Neural cell (in vitro differentiated cells): ENCODE measurements at regions not wholly inside any gene's neighbourhood (a gene's known extent, or its start where the extent isn't known, plus 50 kb on each side); places are given as distances from the start of the nearest gene placed in this dataset.

ENCODE experiments used
- H2AFZ ChIP-seq: fragments of 200-600, 300-800 bp; sonication (generic), shearing (Covaris generic); 2 replicates; pipeline ENCODE4 v1.6.0; 2014; ENCODE audit warnings: low read depth, mild to moderate bottlenecking, antibody characterized with exemption, low read length, moderate library complexity
- H3F3A ChIP-seq: fragments of 200-600 bp; shearing (Covaris generic); 2 replicates; pipeline ENCODE4 v1.6.1; 2016; ENCODE audit warnings: mild to moderate bottlenecking, moderate library complexity, mixed read lengths, antibody characterized with exemption, low read length; ENCODE audit not compliant: insufficient read depth, poor library complexity, severe bottlenecking
- H3K27ac ChIP-seq: fragments of 200-600, 300-800 bp; sonication (generic), shearing (Covaris generic); 2 replicates; pipeline ENCODE4 v1.5.1; 2014; ENCODE audit warnings: mild to moderate bottlenecking, low read length, moderate library complexity
- H3K27me3 ChIP-seq: fragments of 300-800, 200-600 bp; sonication (generic), shearing (Covaris generic); 2 replicates; pipeline ENCODE4 v1.6.0; 2014; ENCODE audit warnings: mild to moderate bottlenecking, low read depth, low read length, moderate library complexity; ENCODE audit not compliant: insufficient read depth
- H3K36me3 ChIP-seq: fragments of 300-800, 200-600 bp; sonication (generic), shearing (Covaris generic); 2 replicates; pipeline ENCODE4 v1.5.1; 2014; ENCODE audit warnings: mild to moderate bottlenecking, antibody characterized with exemption, low read length, moderate library complexity; ENCODE audit not compliant: insufficient read depth
- H3K4me2 ChIP-seq: fragments of 300-800, 200-600 bp; sonication (generic), shearing (Covaris generic); 2 replicates; pipeline ENCODE4 v1.6.0; 2014; ENCODE audit warnings: mild to moderate bottlenecking, low read length
- H3K4me3 ChIP-seq: fragments of 300-800, 200-600 bp; sonication (generic), shearing (Covaris generic); 2 replicates; pipeline ENCODE4 v1.5.1; 2014; ENCODE audit warnings: mild to moderate bottlenecking, low read length, moderate library complexity
- H3K79me2 ChIP-seq: fragments of 200-600 bp; shearing (Covaris generic); replicated peaks from 2 replicates; pipeline ENCODE4 v1.6.0; 2014; ENCODE audit warnings: mild to moderate bottlenecking, low read length, moderate library complexity; ENCODE audit not compliant: insufficient read depth
- H3K9ac ChIP-seq: fragments of 300-800, 200-600 bp; sonication (generic), shearing (Covaris generic); 2 replicates; pipeline ENCODE4 v1.6.1; 2016; ENCODE audit warnings: mild to moderate bottlenecking, low read length, mixed read lengths
- H3K9me2 ChIP-seq: fragments of 200-600 bp; shearing (Covaris generic); 2 replicates; pipeline ENCODE4 v1.6.1; 2016; ENCODE audit warnings: mild to moderate bottlenecking, low read length, mixed read lengths; ENCODE audit not compliant: insufficient read depth
- H3K9me3 ChIP-seq: fragments of 200-600, 300-800 bp; sonication (generic), shearing (Covaris generic); 2 replicates; pipeline ENCODE4 v1.6.1; 2016; ENCODE audit warnings: mild to moderate bottlenecking, mixed run types, low read length, moderate library complexity, mixed read lengths
- H4K20me1 ChIP-seq: fragments of 200-600 bp; shearing (Covaris generic); 2 replicates; pipeline ENCODE4 v1.6.1; 2016; ENCODE audit warnings: mild to moderate bottlenecking, mixed run types; ENCODE audit not compliant: insufficient read depth
- EP300 ChIP-seq: fragments of 450-650 bp; conservative IDR thresholded peaks from 2 replicates; pipeline ENCODE4 v1.6.1; 2014; ENCODE audit warnings: antibody characterized with exemption, mild to moderate bottlenecking, moderate library complexity; ENCODE audit not compliant: poor library complexity, severe bottlenecking
- EZH2 ChIP-seq: fragments of 200-600, 300-800 bp; shearing (Covaris generic), sonication (generic); IDR thresholded peaks from 2 replicates; pipeline ENCODE4 v1.6.1; 2014; ENCODE audit warnings: antibody characterized with exemption, low read length, borderline replicate concordance, mild to moderate bottlenecking; ENCODE audit not compliant: insufficient read depth, poor library complexity, severe bottlenecking
- MXI1 ChIP-seq: fragments of 450-650 bp; conservative IDR thresholded peaks from 2 replicates; pipeline ENCODE4 v1.6.1; 2014; ENCODE audit warnings: antibody characterized with exemption, mild to moderate bottlenecking; ENCODE audit not compliant: poor library complexity, severe bottlenecking
- POLR2AphosphoS5 ChIP-seq: IDR thresholded peaks from 2 replicates; pipeline ENCODE4 v1.6.1; 2012
- RAD21 ChIP-seq: fragments of 450-650 bp; conservative IDR thresholded peaks from 2 replicates; pipeline ENCODE4 v1.6.1; 2014; ENCODE audit warnings: antibody characterized with exemption, mild to moderate bottlenecking, moderate library complexity
- SMC3 ChIP-seq: fragments of 450-650 bp; conservative IDR thresholded peaks from 2 replicates; pipeline ENCODE4 v1.6.1; 2014; ENCODE audit warnings: antibody characterized with exemption, mild to moderate bottlenecking, moderate library complexity; ENCODE audit not compliant: poor library complexity
- TAF1 ChIP-seq: IDR thresholded peaks from 2 replicates; pipeline ENCODE4 v1.6.1; 2012; ENCODE audit warnings: low read depth
- TF ChIP-seq, protein P1 (sequence below): fragments of 450-650 bp; IDR thresholded peaks from 2 replicates; pipeline ENCODE4 v1.5.1; 2014; ENCODE audit warnings: antibody characterized with exemption, mild to moderate bottlenecking, moderate library complexity; ENCODE audit not compliant: poor library complexity, severe bottlenecking
- TF ChIP-seq, protein P2 (sequence below): IDR thresholded peaks from 2 replicates; pipeline ENCODE4 v1.6.1; 2012; ENCODE audit warnings: borderline replicate concordance

DNA sequence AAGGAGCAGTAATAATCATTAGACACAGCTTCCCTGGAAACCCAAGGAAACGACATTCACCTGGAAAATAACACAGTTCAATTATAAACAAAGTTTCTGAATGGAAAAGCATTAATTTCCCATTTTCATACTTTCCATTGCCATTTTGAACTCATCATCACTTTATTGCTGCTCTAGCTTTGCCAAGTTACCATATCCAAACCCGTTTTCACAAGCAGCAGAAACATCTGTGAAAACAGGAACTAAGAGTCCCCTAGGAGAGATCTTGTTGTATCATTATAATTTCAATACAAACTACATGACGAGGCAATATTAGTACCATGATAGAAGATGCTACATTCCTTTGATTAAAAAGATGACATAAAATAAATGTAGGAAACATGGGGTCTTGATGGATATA is 597.0 kb upstream of the NRXN1 start:
- Histone ChIP-seq H3K27me3 (no peaks in the 10 kb centered on the region), H3K4me3 (no peak overlapping the region), H3K4me2 (no peak overlapping the region), H3K9me2 (no peaks in the 10 kb centered on the region), H3K79me2 (no peaks in the 10 kb centered on the region), H3K36me3 (no peaks in the 10 kb centered on the region), H3K9me3 (no peaks in the 10 kb centered on the region), H4K20me1 (no peaks in the 10 kb centered on the region), H3K27ac (no peak overlapping the region), H2AFZ (no peak overlapping the region), H3F3A (no peaks in the 10 kb centered on the region), H3K9ac (no peak overlapping the region)
- no peak for TF ChIP-seq TAF1
- TF ChIP-seq MXI1: no peak
- TF ChIP-seq RAD21: no peak
- TF ChIP-seq, protein P1, sequence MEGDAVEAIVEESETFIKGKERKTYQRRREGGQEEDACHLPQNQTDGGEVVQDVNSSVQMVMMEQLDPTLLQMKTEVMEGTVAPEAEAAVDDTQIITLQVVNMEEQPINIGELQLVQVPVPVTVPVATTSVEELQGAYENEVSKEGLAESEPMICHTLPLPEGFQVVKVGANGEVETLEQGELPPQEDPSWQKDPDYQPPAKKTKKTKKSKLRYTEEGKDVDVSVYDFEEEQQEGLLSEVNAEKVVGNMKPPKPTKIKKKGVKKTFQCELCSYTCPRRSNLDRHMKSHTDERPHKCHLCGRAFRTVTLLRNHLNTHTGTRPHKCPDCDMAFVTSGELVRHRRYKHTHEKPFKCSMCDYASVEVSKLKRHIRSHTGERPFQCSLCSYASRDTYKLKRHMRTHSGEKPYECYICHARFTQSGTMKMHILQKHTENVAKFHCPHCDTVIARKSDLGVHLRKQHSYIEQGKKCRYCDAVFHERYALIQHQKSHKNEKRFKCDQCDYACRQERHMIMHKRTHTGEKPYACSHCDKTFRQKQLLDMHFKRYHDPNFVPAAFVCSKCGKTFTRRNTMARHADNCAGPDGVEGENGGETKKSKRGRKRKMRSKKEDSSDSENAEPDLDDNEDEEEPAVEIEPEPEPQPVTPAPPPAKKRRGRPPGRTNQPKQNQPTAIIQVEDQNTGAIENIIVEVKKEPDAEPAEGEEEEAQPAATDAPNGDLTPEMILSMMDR: no peak
- TF ChIP-seq EZH2: no peak
- no peak for TF ChIP-seq SMC3
- no peak for TF ChIP-seq POLR2AphosphoS5
- TF ChIP-seq, protein P2, sequence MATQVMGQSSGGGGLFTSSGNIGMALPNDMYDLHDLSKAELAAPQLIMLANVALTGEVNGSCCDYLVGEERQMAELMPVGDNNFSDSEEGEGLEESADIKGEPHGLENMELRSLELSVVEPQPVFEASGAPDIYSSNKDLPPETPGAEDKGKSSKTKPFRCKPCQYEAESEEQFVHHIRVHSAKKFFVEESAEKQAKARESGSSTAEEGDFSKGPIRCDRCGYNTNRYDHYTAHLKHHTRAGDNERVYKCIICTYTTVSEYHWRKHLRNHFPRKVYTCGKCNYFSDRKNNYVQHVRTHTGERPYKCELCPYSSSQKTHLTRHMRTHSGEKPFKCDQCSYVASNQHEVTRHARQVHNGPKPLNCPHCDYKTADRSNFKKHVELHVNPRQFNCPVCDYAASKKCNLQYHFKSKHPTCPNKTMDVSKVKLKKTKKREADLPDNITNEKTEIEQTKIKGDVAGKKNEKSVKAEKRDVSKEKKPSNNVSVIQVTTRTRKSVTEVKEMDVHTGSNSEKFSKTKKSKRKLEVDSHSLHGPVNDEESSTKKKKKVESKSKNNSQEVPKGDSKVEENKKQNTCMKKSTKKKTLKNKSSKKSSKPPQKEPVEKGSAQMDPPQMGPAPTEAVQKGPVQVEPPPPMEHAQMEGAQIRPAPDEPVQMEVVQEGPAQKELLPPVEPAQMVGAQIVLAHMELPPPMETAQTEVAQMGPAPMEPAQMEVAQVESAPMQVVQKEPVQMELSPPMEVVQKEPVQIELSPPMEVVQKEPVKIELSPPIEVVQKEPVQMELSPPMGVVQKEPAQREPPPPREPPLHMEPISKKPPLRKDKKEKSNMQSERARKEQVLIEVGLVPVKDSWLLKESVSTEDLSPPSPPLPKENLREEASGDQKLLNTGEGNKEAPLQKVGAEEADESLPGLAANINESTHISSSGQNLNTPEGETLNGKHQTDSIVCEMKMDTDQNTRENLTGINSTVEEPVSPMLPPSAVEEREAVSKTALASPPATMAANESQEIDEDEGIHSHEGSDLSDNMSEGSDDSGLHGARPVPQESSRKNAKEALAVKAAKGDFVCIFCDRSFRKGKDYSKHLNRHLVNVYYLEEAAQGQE: no peak
- TF ChIP-seq EP300: no peak

DNA sequence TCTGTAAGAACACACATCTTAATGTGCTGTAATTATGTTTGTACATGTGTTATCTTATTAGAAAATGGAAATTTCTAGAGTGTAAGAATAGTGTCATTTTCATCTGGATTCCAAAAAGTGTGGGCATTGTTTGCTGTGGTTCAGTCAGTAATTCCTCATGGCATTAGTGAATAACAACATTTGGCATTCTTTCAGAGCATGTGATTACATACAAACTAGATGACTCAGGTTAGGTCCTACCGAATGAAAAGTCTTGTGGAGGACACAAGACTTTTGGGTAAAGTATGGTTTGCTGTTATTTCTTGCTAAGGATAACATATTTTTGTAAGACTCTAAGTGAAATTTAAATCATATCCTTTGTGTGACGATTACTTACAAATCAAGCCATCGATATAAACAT is 593.1 kb upstream of the NRXN1 start:
- no peaks in the 10 kb centered on the region for H3K79me2 ChIP-seq
- H3K9me3 ChIP-seq: no peaks in the 10 kb centered on the region
- H2AFZ ChIP-seq: no peak overlapping the region
- no peak overlapping the region for H3K4me3 ChIP-seq
- H3K4me2 ChIP-seq: no peak overlapping the region
- H3K27me3 ChIP-seq: no peaks in the 10 kb centered on the region
- no peaks in the 10 kb centered on the region for H3K9me2 ChIP-seq
- no peaks in the 10 kb centered on the region for H3K36me3 ChIP-seq
- H3F3A ChIP-seq: no peaks in the 10 kb centered on the region
- no peak overlapping the region for H3K9ac ChIP-seq
- no peak for TF ChIP-seq POLR2AphosphoS5
- no peak for TF ChIP-seq SMC3
- no peak for TF ChIP-seq EP300
- TF ChIP-seq TAF1: no peak
- TF ChIP-seq, protein P2: no peak
- TF ChIP-seq, protein P1: no peak
- no peak for TF ChIP-seq MXI1
- no peak for TF ChIP-seq EZH2
- no peak for TF ChIP-seq RAD21
- H4K20me1 ChIP-seq: no peaks in the 10 kb centered on the region
- H3K27ac ChIP-seq: no peak overlapping the region
